ENCODE measurements at regions not wholly inside any gene's neighbourhood (a gene's known extent, or its start where the extent isn't known, plus 50 kb on each side); places are given as distances from the start of the nearest gene placed in this dataset.

GRCh38 chr7:137165241-137165640, 178.3 kb downstream of the PTN start:
- intact Hi-C loops (cut with DNase I): no loop called here
- 82 to 90% methylated on average over 3 of the region's 3 CpGs for WGBS, 2 donors
- H3K9me3 ChIP-seq: no peaks in the 10 kb centered on the region
- no peaks in the 10 kb centered on the region for H3K27me3 ChIP-seq
- no peaks in the 10 kb centered on the region for H3K36me3 ChIP-seq
- no peak overlapping the region for H3K4me3 ChIP-seq (replicated peaks in 1 of 3)
- no peak overlapping the region for H3K27ac ChIP-seq
- no peaks in the 10 kb centered on the region for H3K4me1 ChIP-seq
- DNase-seq: no peak
- TF ChIP-seq POLR2A (IDR thresholded peaks at IDR 0.05) (no peak), CTCF (IDR thresholded peaks at IDR 0.05) (no peak)

GRCh38 chr7:137164251-137164650, 179.3 kb downstream of the PTN start:
- Histone ChIP-seq H3K4me1 (no peaks in the 10 kb centered on the region), H3K4me3 (replicated peaks in 1 of 3) (no peak overlapping the region), H3K36me3 (no peaks in the 10 kb centered on the region), H3K27me3 (no peaks in the 10 kb centered on the region), H3K9me3 (no peaks in the 10 kb centered on the region), H3K27ac (no peak overlapping the region)
- intact Hi-C loops (cut with DNase I): no loop called here
- TF ChIP-seq POLR2A (IDR thresholded peaks at IDR 0.05): no peak
- TF ChIP-seq CTCF (IDR thresholded peaks at IDR 0.05): no peak
- DNase-seq: no peak
- WGBS, 2 donors: 94 to 98% methylated on average over 21 of the region's 21 CpGs

DNA sequence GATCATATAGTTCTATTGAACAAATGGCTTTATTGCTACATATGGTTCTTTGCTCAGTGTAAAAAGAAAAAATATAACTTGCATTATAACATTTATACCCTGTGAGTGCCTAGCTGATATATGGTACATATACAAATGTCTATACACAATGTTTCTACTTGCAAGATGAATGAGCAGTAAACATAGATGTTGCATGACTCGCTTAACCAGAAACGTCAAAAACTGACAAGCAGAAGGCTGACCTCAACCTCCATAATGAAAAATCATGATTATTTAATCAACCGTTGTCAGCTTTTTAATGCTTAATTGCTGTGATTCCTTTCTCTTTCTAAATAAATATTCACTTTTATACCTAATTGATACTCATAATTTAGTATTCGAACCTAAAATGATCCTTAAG, 183.3 kb downstream of the PTN start:
- intact Hi-C loops (cut with DNase I): no loop called here

DNA sequence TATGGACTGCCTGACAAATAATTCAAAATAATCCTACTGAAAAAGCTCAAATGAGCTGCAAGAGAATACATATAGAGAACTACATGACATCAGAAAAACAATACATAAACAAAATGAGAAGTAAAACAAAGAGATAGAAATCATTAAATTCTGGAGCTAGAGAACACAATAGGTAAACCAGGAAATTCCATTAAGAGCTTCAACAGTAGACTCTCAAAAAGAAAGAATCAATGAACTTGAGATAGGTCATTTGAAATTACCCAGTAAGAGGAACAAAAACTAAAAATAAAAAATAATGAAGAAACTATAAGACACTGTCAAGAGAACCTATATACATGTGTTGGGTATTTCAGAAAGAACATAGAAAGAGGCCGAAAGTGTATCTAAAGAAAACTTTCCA, 186.3 kb downstream of the PTN start:
- 96 to 97% methylated on average over 1 of the region's 1 CpG for WGBS, 2 donors
- Histone ChIP-seq H3K27ac (no peak overlapping the region), H3K9me3 (no peaks in the 10 kb centered on the region), H3K4me1 (no peaks in the 10 kb centered on the region), H3K27me3 (no peaks in the 10 kb centered on the region), H3K36me3 (no peaks in the 10 kb centered on the region), H3K4me3 (replicated peaks in 1 of 3) (no peak overlapping the region)
- intact Hi-C loops (cut with DNase I): no loop called here
- TF ChIP-seq POLR2A (IDR thresholded peaks at IDR 0.05) (no peak), CTCF (IDR thresholded peaks at IDR 0.05) (no peak)
- no peak for DNase-seq

More for the DNA sequence above, 183.3 kb downstream of the PTN start:
- TF ChIP-seq POLR2A (IDR thresholded peaks at IDR 0.05): no peak
- TF ChIP-seq CTCF (IDR thresholded peaks at IDR 0.05): no peak
- DNase-seq: no peak
- no peaks in the 10 kb centered on the region for H3K9me3 ChIP-seq
- WGBS, 2 donors: 88 to 89% methylated on average over 4 of the region's 4 CpGs
- H3K36me3 ChIP-seq: no peaks in the 10 kb centered on the region
- no peak overlapping the region for H3K4me3 ChIP-seq (replicated peaks in 1 of 3)
- no peak overlapping the region for H3K27ac ChIP-seq
- no peaks in the 10 kb centered on the region for H3K27me3 ChIP-seq
- no peaks in the 10 kb centered on the region for H3K4me1 ChIP-seq

DNA sequence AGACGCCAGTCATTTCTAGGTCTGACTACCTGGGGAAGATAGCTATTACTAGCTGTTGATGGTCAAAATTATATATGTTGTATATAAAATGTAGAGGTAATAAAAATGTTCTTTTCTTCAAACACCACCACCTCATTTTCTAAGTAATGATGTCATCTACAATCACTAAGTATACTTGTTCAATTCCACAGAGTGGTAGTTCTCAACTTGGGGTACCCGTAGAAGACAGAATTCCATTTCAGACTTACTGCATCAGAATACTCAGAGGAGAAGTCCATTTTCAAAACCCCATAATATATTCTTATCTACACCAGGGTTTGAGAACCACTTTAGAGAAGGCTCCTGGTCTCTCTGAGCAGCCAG, 191.9 kb downstream of the PTN start:
- Histone ChIP-seq H3K9me3 (no peaks in the 10 kb centered on the region), H3K27me3 (no peaks in the 10 kb centered on the region), H3K27ac (no peak overlapping the region), H3K36me3 (no peaks in the 10 kb centered on the region), H3K4me1 (no peaks in the 10 kb centered on the region), H3K4me3 (replicated peaks in 1 of 3) (no peak overlapping the region)
- no peak for DNase-seq
- intact Hi-C loops (cut with DNase I): no loop called here
- TF ChIP-seq POLR2A (IDR thresholded peaks at IDR 0.05) (no peak), CTCF (IDR thresholded peaks at IDR 0.05) (no peak)
- WGBS, 2 donors: 90 to 92% methylated on average over 2 of the region's 2 CpGs
